Fibroblast of pulmonary artery (primary cell): ENCODE measurements at regions not wholly inside any gene's neighbourhood (a gene's known extent, or its start where the extent isn't known, plus 50 kb on each side); places are given as distances from the start of the nearest gene placed in this dataset.
"Not testable (repeated sequence)": the region's sequence is repeated elsewhere in the genome, so short reads cannot be mapped to it uniquely, and the experiment has no call there.

Source experiments
- DNase-seq: peaks from one replicate; pipeline ENCODE4 v3.0.0-alpha.2; 2010; ENCODE audit warnings: low read depth
- H3K4me3 ChIP-seq: replicated peaks from 2 replicates; pipeline ENCODE4 v1.5.1; 2011; ENCODE audit warnings: low read depth, mild to moderate bottlenecking, control low read depth, low read length, moderate library complexity
- CTCF ChIP-seq: IDR thresholded peaks from 2 replicates; pipeline ENCODE4 v1.5.1; 2011; ENCODE audit warnings: mild to moderate bottlenecking, control low read depth, low read length, inconsistent platforms; ENCODE audit errors: missing control alignments

GRCh38 chr2:31764169-31764568 lies 183.4 kb upstream of the SRD5A2 start:
- TF ChIP-seq CTCF: no peak
- no peak for DNase-seq
- H3K4me3 ChIP-seq: no peak overlapping the region

DNA sequence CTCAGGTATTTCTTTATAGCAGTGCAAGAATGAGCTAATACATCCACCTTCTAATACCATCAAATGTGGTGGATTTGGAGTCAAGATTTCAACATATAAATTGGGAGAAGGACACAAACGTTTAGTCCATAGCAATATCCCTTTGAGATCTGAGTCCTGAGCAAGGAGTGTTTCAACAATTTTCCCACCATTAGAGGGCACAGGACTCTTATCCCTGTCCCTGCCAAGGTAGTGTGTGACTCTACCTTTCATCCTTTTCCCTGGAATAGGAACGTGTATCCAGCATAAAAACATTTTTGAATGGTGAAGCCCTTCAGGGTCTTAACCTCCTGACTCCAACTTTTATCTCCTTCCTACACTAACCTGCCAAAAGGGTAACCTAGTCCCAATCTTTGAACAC lies 181.3 kb upstream of the SRD5A2 start:
- no peak overlapping the region for H3K4me3 ChIP-seq
- no peak for DNase-seq
- no peak for TF ChIP-seq CTCF

GRCh38 chr2:31757351-31757750 lies 176.6 kb upstream of the SRD5A2 start:
- H3K4me3 ChIP-seq, DNase-seq: not testable (repeated sequence)

DNA sequence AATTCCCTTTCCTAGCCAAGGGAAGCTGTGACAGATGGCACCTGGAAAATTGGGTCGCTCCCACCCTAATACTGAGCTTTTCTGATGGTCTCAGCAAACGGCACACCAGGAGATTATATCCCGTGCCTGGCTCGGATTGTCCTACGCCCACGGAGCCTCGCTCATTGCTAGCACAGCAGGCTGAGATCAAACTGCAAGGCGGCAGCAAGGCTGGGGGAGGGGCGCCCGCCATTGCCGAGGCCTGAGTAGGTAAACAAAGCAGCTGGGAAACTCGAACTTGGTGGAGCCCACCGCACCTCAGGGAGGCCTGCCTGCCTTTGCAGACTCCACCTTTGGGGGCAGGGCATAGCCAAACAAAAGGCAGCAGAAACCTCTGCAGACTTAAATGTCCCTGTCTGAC lies 168.0 kb upstream of the SRD5A2 start:
- not testable (repeated sequence) for H3K4me3 ChIP-seq, DNase-seq

DNA sequence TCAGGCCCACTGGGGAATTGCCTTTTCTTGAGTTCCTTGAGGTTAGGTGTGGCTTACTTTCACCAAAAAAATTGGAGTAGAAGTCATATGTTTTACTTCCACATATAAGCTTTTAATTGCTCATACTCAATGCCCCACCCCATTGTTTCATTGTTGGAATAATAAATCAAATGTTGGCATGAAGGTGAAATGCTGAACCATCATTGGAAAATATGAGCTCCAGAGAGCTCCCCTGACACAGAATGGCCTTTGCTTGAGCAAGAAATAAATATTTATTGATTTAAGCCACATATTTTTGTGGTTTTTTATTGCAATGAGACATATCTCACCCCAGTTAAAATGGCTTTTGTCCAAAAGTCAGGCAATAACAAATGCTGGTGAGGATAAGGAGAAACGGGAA lies 167.3 kb upstream of the SRD5A2 start:
- no peak for TF ChIP-seq CTCF
- no peak for DNase-seq
- H3K4me3 ChIP-seq: no peak overlapping the region

- no peak for DNase-seq
- no peak for TF ChIP-seq CTCF
- H3K4me3 ChIP-seq: no peak overlapping the region
These were observed 158.4 kb upstream of the SRD5A2 start for GRCh38 chr2:31739161-31739560.

- no peak for TF ChIP-seq CTCF
- no peak for DNase-seq
- H3K4me3 ChIP-seq: no peak overlapping the region
These were observed 156.1 kb upstream of the SRD5A2 start for GRCh38 chr2:31736695-31737454.

GRCh38 chr2:31735716-31736115 lies 155.0 kb upstream of the SRD5A2 start:
- no peak for DNase-seq
- H3K4me3 ChIP-seq: no peak overlapping the region
- no peak for TF ChIP-seq CTCF
